Natural killer cell (primary cell): ENCODE measurements at regions not wholly inside any gene's neighbourhood (a gene's known extent, or its start where the extent isn't known, plus 50 kb on each side); places are given as distances from the start of the nearest gene placed in this dataset.
A peak's percentile ranks its signal among the peaks of the same experiment; 100 is the strongest.

Experiments
- ATAC-seq, 3 donors: fragments of 150-1000 bp in 2 of 3; fragments of 200-7000 bp in 1 of 3; cut with Tn5 transposase; 1 replicate in 1 of 3; 2 replicates in 2 of 3; pipeline ENCODE4 v1.10.0; 2021; ENCODE audit warnings: mild to moderate bottlenecking in 2 of 3, moderate library complexity in 2 of 3
- DNase-seq, 2 donors: peaks; one replicate each; pipeline versions ENCODE4 v3.0.0 to v3.0.0-alpha.2; 2013 to 2021; ENCODE audit warnings: mixed read lengths in 1 of 2
- H3K27ac ChIP-seq: one replicate; pipeline ENCODE4 v1.5.1; 2013; ENCODE audit warnings: mild to moderate bottlenecking, low read length
- H3K27me3 ChIP-seq: one replicate; pipeline ENCODE4 v1.6.1; 2013; ENCODE audit warnings: low read length; ENCODE audit not compliant: control insufficient read depth, insufficient read depth
- H3K36me3 ChIP-seq: one replicate; pipeline ENCODE4 v1.6.1; 2013; ENCODE audit warnings: low read length; ENCODE audit not compliant: control insufficient read depth, insufficient read depth
- H3K4me1 ChIP-seq: one replicate; pipeline ENCODE4 v1.6.1; 2013; ENCODE audit warnings: low read length; ENCODE audit not compliant: control insufficient read depth, insufficient read depth
- H3K4me3 ChIP-seq: one replicate; pipeline ENCODE4 v1.5.1; 2013; ENCODE audit warnings: low read length
- H3K9me3 ChIP-seq: one replicate; pipeline ENCODE4 v1.6.1; 2013; ENCODE audit warnings: low read length; ENCODE audit not compliant: control insufficient read depth, insufficient read depth
- H3K27ac Mint-ChIP-seq, 2 donors: one replicate each; pipeline ENCODE4 v1.8.0; 2022; ENCODE audit warnings: mild to moderate bottlenecking in 2 of 2, mixed read lengths in 2 of 2, moderate library complexity in 1 of 2
- H3K27me3 Mint-ChIP-seq, 2 donors: one replicate each; pipeline ENCODE4 v1.8.0; 2022; ENCODE audit warnings: low read depth in 2 of 2, mixed read lengths in 2 of 2
- H3K36me3 Mint-ChIP-seq: one replicate; pipeline ENCODE4 v1.8.0; 2022; ENCODE audit warnings: mixed read lengths
- H3K4me1 Mint-ChIP-seq, 2 donors: one replicate each; pipeline ENCODE4 v1.8.0; 2022; ENCODE audit warnings: mixed read lengths in 2 of 2
- H3K4me3 Mint-ChIP-seq: one replicate; pipeline ENCODE4 v1.8.0; 2022; ENCODE audit warnings: mild to moderate bottlenecking, moderate library complexity, mixed read lengths
- H3K9me3 Mint-ChIP-seq, 2 donors: one replicate each; pipeline ENCODE4 v1.8.0; 2022; ENCODE audit warnings: mixed read lengths in 2 of 2
- CTCF ChIP-seq: fragments of 200-600 bp; IDR thresholded peaks from one replicate; pipeline ENCODE4 v1.8.0; 2022; ENCODE audit warnings: antibody characterized with exemption
- WGBS: methylation state at CpG from one replicate; pipeline ENCODE4 v1.1.7; 2013; ENCODE audit warnings: missing lambda C conversion rate; ENCODE audit not compliant: insufficient coverage; 5-methylcytosine and 5-hydroxymethylcytosine counted together
- intact Hi-C: fragments of 100-400 bp; cut with micrococcal nuclease; formaldehyde crosslinking; loops from one replicate; pipeline ENCODE4 v1.14.2; 2022

GRCh38 chr12:89206390-89206789 is 145.9 kb downstream of the DUSP6 start:
- no peaks in the 10 kb centered on the region for H3K36me3 ChIP-seq

GRCh38 chr12:89205517-89205916 is 146.8 kb downstream of the DUSP6 start:
- Histone ChIP-seq H3K36me3 (no peaks in the 10 kb centered on the region), H3K27me3 (no peaks in the 10 kb centered on the region), H3K4me1 (no peaks in the 10 kb centered on the region), H3K27ac (no peak overlapping the region), H3K9me3 (no peaks in the 10 kb centered on the region), H3K4me3 (no peak overlapping the region)
- Mint-ChIP-seq H3K27ac (no peak overlapping the region), H3K4me3 (no peak overlapping the region), H3K9me3 (no peaks in the 10 kb centered on the region), H3K27me3 (peaks cover 0 to 5% of the 10 kb centered on the region in 2 donors), H3K36me3 (no peaks in the 10 kb centered on the region), H3K4me1 (peaks cover 15 to 16% of the 10 kb centered on the region in 2 donors)
- intact Hi-C loops, result no loop called here
- DNase-seq, result no peak
- WGBS, result 100% methylated on average over 2 of the region's 2 CpGs
- no peak for TF ChIP-seq CTCF
- ATAC-seq, result no peak

More at GRCh38 chr12:89206390-89206789, 145.9 kb downstream of the DUSP6 start:
- H3K4me3 ChIP-seq, result no peak overlapping the region
- no peak for DNase-seq
- no peaks in the 10 kb centered on the region for H3K9me3 ChIP-seq
- H3K27me3 Mint-ChIP-seq, result peaks cover 0 to 5% of the 10 kb centered on the region in 2 donors
- no peaks in the 10 kb centered on the region for H3K4me1 ChIP-seq
- H3K27me3 ChIP-seq, result no peaks in the 10 kb centered on the region
- no peak for TF ChIP-seq CTCF
- intact Hi-C loops, result no loop called here
- ATAC-seq, result peak in 1 of 3 donors; percentile 24
- no peak overlapping the region for H3K4me3 Mint-ChIP-seq
- WGBS, result 77% methylated on average over 1 of the region's 1 CpG
- H3K27ac Mint-ChIP-seq, result peak overlapping the region in 1 of 2 donors; percentile 9
- H3K36me3 Mint-ChIP-seq, result no peaks in the 10 kb centered on the region
- H3K27ac ChIP-seq, result no peak overlapping the region
- H3K4me1 Mint-ChIP-seq, result peaks cover 15 to 16% of the 10 kb centered on the region in 2 donors
- H3K9me3 Mint-ChIP-seq, result no peaks in the 10 kb centered on the region

GRCh38 chr12:89203144-89203543 is 149.2 kb downstream of the DUSP6 start:
- H3K36me3 Mint-ChIP-seq, result no peaks in the 10 kb centered on the region
- DNase-seq, result no peak
- WGBS, result 75% methylated on average over 1 of the region's 1 CpG
- Histone ChIP-seq H3K4me3 (no peak overlapping the region), H3K9me3 (no peaks in the 10 kb centered on the region), H3K36me3 (no peaks in the 10 kb centered on the region), H3K4me1 (no peaks in the 10 kb centered on the region), H3K27ac (no peak overlapping the region), H3K27me3 (no peaks in the 10 kb centered on the region)
- peaks cover 15 to 16% of the 10 kb centered on the region in 2 donors for H3K4me1 Mint-ChIP-seq
- no peak for TF ChIP-seq CTCF
- no peak for ATAC-seq
- no peak overlapping the region for H3K4me3 Mint-ChIP-seq
- no peaks in the 10 kb centered on the region for H3K9me3 Mint-ChIP-seq
- intact Hi-C loops, result no loop called here
- no peaks in the 10 kb centered on the region for H3K27me3 Mint-ChIP-seq
- no peak overlapping the region for H3K27ac Mint-ChIP-seq

- intact Hi-C loops, result no loop called here
- H3K9me3 Mint-ChIP-seq, result no peaks in the 10 kb centered on the region
- ATAC-seq (no peak), DNase-seq (no peak)
- Histone ChIP-seq H3K27me3 (no peaks in the 10 kb centered on the region), H3K27ac (no peak overlapping the region), H3K9me3 (no peaks in the 10 kb centered on the region), H3K4me3 (no peak overlapping the region), H3K36me3 (no peaks in the 10 kb centered on the region), H3K4me1 (no peaks in the 10 kb centered on the region)
- peaks cover 0 to 3% of the 10 kb centered on the region in 2 donors for H3K27me3 Mint-ChIP-seq
- no peaks in the 10 kb centered on the region for H3K4me1 Mint-ChIP-seq
- no peak overlapping the region for H3K27ac Mint-ChIP-seq
- no peaks in the 10 kb centered on the region for H3K36me3 Mint-ChIP-seq
- no peak overlapping the region for H3K4me3 Mint-ChIP-seq
- TF ChIP-seq CTCF, result no peak
Measured at GRCh38 chr12:89200217-89200616, 152.1 kb downstream of the DUSP6 start.
